ENCODE measurements at regions not wholly inside any gene's neighbourhood (a gene's known extent, or its start where the extent isn't known, plus 50 kb on each side); places are given as distances from the start of the nearest gene placed in this dataset.
A peak's percentile ranks its signal among the peaks of the same experiment; 100 is the strongest.

- H3K9me3 ChIP-seq (replicated peaks) = no peaks in the 10 kb centered on the region
Observed at GRCh38 chr7:142669074-142669654, 80.1 kb upstream of the PRSS1 start.

GRCh38 chr7:142668495-142668894, 80.8 kb upstream of the PRSS1 start:
- Histone ChIP-seq H3K4me3 (no peak overlapping the region), H3K4me1 (no peaks in the 10 kb centered on the region), H3K27me3 (ENCODE audit: low read depth) (peaks cover 5% of the 10 kb centered on the region), H3K36me3 (no peaks in the 10 kb centered on the region), H3K27ac (replicated peaks) (no peak overlapping the region), H3K9me3 (replicated peaks) (no peaks in the 10 kb centered on the region)
- DNase-seq = no peak
- intact Hi-C loops (cut with micrococcal nuclease) = no loop called here
- no peak for TF ChIP-seq CTCF (IDR thresholded peaks at IDR 0.05; ENCODE audit: borderline replicate concordance)

More at GRCh38 chr7:142669074-142669654, 80.1 kb upstream of the PRSS1 start:
- Histone ChIP-seq H3K4me1 (no peaks in the 10 kb centered on the region), H3K27me3 (ENCODE audit: low read depth) (peaks cover 2% of the 10 kb centered on the region), H3K36me3 (no peaks in the 10 kb centered on the region), H3K4me3 (no peak overlapping the region), H3K27ac (replicated peaks) (no peak overlapping the region)
- TF ChIP-seq CTCF (IDR thresholded peaks at IDR 0.05; ENCODE audit: borderline replicate concordance) = peak; percentile 52
- DNase-seq = no peak
- intact Hi-C loops (cut with micrococcal nuclease) = no loop called here

- Histone ChIP-seq H3K9me3 (replicated peaks) (peaks cover 9% of the 10 kb centered on the region), H3K4me3 (no peak overlapping the region), H3K36me3 (no peaks in the 10 kb centered on the region), H3K27ac (replicated peaks) (no peak overlapping the region), H3K4me1 (no peaks in the 10 kb centered on the region), H3K27me3 (ENCODE audit: low read depth) (peaks cover 13% of the 10 kb centered on the region)
- no peak for DNase-seq
- intact Hi-C loops (cut with micrococcal nuclease) = no loop called here
- no peak for TF ChIP-seq CTCF (IDR thresholded peaks at IDR 0.05; ENCODE audit: borderline replicate concordance)
Observed at GRCh38 chr7:142657376-142657775, 91.9 kb upstream of the PRSS1 start.

- H3K27me3 ChIP-seq (ENCODE audit: low read depth) = peaks cover 35% of the 10 kb centered on the region
- intact Hi-C loops (cut with micrococcal nuclease) = no loop called here
- H3K9me3 ChIP-seq (replicated peaks) = peaks cover 8% of the 10 kb centered on the region
- no peak for TF ChIP-seq CTCF (IDR thresholded peaks at IDR 0.05; ENCODE audit: borderline replicate concordance)
- H3K4me1 ChIP-seq = no peaks in the 10 kb centered on the region
- no peak overlapping the region for H3K27ac ChIP-seq (replicated peaks)
- H3K4me3 ChIP-seq = no peak overlapping the region
- no peaks in the 10 kb centered on the region for H3K36me3 ChIP-seq
- no peak for DNase-seq
Observed at GRCh38 chr7:142654398-142654797, 94.9 kb upstream of the PRSS1 start.

GRCh38 chr7:142647749-142648148, 101.5 kb upstream of the PRSS1 start:
- Histone ChIP-seq H3K36me3 (no peaks in the 10 kb centered on the region), H3K4me3 (no peak overlapping the region), H3K4me1 (no peaks in the 10 kb centered on the region), H3K27ac (replicated peaks) (no peak overlapping the region), H3K27me3 (ENCODE audit: low read depth) (peaks cover 86% of the 10 kb centered on the region), H3K9me3 (replicated peaks) (peaks cover 8% of the 10 kb centered on the region)
- no peak for TF ChIP-seq CTCF (IDR thresholded peaks at IDR 0.05; ENCODE audit: borderline replicate concordance)
- no peak for DNase-seq
- intact Hi-C loops (cut with micrococcal nuclease) = no loop called here

Data from left ventricle myocardium inferior (tissue), 1 donor.